Loucy (cell line): ENCODE measurements at regions not wholly inside any gene's neighbourhood (a gene's known extent, or its start where the extent isn't known, plus 50 kb on each side); places are given as distances from the start of the nearest gene placed in this dataset.

Source experiments
- H2AFZ ChIP-seq: fragments of 200-600 bp; sonication (generic); 2 replicates; pipeline ENCODE4 v1.6.0; 2016; ENCODE audit warnings: antibody characterized with exemption, mild to moderate bottlenecking, low read length, moderate library complexity
- H3F3A ChIP-seq: fragments of 200-600 bp; 2 replicates; pipeline ENCODE4 v1.6.0; 2016; ENCODE audit warnings: antibody characterized with exemption, low read depth, mild to moderate bottlenecking
- H3K27me3 ChIP-seq: fragments of 200-600 bp; sonication (generic); 2 replicates; pipeline ENCODE4 v1.6.1; 2014; ENCODE audit warnings: low read length, mild to moderate bottlenecking; ENCODE audit not compliant: insufficient read depth, poor library complexity, severe bottlenecking
- H3K36me3 ChIP-seq: fragments of 200-600 bp; sonication (generic); 2 replicates; pipeline ENCODE4 v1.6.1; 2016; ENCODE audit warnings: low read length; ENCODE audit not compliant: insufficient read depth
- H3K4me1 ChIP-seq: fragments of 200-600 bp; sonication (generic); 2 replicates; pipeline ENCODE4 v1.5.1; 2014; ENCODE audit warnings: low read length, mild to moderate bottlenecking; ENCODE audit not compliant: insufficient read depth, poor library complexity, severe bottlenecking
- H3K4me2 ChIP-seq: fragments of 200-600 bp; sonication (generic); 2 replicates; pipeline ENCODE4 v1.6.0; 2014; ENCODE audit warnings: antibody characterized with exemption, low read length, low read depth, mild to moderate bottlenecking; ENCODE audit not compliant: poor library complexity, severe bottlenecking
- H3K4me3 ChIP-seq: fragments of 200-600 bp; sonication (generic); 2 replicates; pipeline ENCODE4 v1.5.1; 2014; ENCODE audit warnings: low read length, mild to moderate bottlenecking, mixed read lengths; ENCODE audit not compliant: poor library complexity, severe bottlenecking
- H3K79me2 ChIP-seq: fragments of 200-600 bp; sonication (generic); 2 replicates; pipeline ENCODE4 v1.6.1; 2014; ENCODE audit warnings: low read length; ENCODE audit not compliant: insufficient read depth
- H3K9ac ChIP-seq: fragments of 200-600 bp; sonication (generic); 2 replicates; pipeline ENCODE4 v1.6.0; 2014; ENCODE audit warnings: mild to moderate bottlenecking, low read depth, low read length, moderate library complexity; ENCODE audit not compliant: poor library complexity, severe bottlenecking
- H3K9me2 ChIP-seq: fragments of 200-600 bp; sonication (generic); replicated peaks from 2 replicates; pipeline ENCODE4 v1.6.1; 2016; ENCODE audit warnings: low read depth, low read length, mixed read lengths
- H3K9me3 ChIP-seq: fragments of 200-600 bp; sonication (generic); 2 replicates; pipeline ENCODE4 v1.6.1; 2014; ENCODE audit warnings: mild to moderate bottlenecking, antibody characterized with exemption, low read length, low read depth; ENCODE audit not compliant: insufficient read depth
- H4K20me1 ChIP-seq: fragments of 200-600 bp; sonication (generic); 2 replicates; pipeline ENCODE4 v1.6.0; 2014; ENCODE audit warnings: antibody characterized with exemption, low read length, mild to moderate bottlenecking; ENCODE audit not compliant: insufficient read depth, poor library complexity, severe bottlenecking
- EZH2phosphoT487 ChIP-seq: fragments of 200-600 bp; IDR thresholded peaks from 2 replicates; pipeline ENCODE4 v1.6.1; 2018; ENCODE audit warnings: antibody characterized with exemption, mild to moderate bottlenecking, moderate library complexity, borderline replicate concordance
- TF ChIP-seq, protein P1 (sequence below): fragments of 200-600 bp; sonication (generic); conservative IDR thresholded peaks from 2 replicates; pipeline ENCODE4 v1.5.1; 2014; ENCODE audit warnings: mild to moderate bottlenecking, antibody characterized with exemption, low read length

- no peak overlapping the region for H3K9ac ChIP-seq
Measured at GRCh38 chr2:40639320-40639719, 187.4 kb upstream of the SLC8A1 start.

DNA sequence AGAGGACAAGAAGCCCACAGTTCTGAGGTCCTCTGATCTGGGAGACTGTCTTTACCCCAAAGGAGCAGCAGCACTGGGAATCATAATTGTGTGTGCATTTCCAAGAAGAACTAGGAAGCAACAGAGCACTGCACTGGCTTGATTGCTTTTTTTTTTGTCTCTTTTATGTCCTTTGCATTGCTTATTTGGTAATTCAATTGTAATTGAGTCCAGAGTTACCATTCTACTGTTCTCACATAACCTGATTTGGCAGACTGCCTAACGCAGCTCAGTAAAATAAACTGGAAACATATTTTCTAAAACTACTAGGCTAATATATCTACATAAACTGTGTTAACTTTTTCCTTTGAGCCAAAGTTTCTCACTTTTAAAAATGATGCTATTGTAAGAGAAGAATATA is 190.3 kb upstream of the SLC8A1 start:
- H3K4me2 ChIP-seq: no peak overlapping the region
- H3K79me2 ChIP-seq: no peaks in the 10 kb centered on the region
- TF ChIP-seq EZH2phosphoT487: no peak
- TF ChIP-seq, protein P1, sequence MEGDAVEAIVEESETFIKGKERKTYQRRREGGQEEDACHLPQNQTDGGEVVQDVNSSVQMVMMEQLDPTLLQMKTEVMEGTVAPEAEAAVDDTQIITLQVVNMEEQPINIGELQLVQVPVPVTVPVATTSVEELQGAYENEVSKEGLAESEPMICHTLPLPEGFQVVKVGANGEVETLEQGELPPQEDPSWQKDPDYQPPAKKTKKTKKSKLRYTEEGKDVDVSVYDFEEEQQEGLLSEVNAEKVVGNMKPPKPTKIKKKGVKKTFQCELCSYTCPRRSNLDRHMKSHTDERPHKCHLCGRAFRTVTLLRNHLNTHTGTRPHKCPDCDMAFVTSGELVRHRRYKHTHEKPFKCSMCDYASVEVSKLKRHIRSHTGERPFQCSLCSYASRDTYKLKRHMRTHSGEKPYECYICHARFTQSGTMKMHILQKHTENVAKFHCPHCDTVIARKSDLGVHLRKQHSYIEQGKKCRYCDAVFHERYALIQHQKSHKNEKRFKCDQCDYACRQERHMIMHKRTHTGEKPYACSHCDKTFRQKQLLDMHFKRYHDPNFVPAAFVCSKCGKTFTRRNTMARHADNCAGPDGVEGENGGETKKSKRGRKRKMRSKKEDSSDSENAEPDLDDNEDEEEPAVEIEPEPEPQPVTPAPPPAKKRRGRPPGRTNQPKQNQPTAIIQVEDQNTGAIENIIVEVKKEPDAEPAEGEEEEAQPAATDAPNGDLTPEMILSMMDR: no peak
- H3K4me3 ChIP-seq: no peak overlapping the region
- H4K20me1 ChIP-seq: no peaks in the 10 kb centered on the region
- H3K4me1 ChIP-seq: no peaks in the 10 kb centered on the region
- no peaks in the 10 kb centered on the region for H3K27me3 ChIP-seq
- H3K9ac ChIP-seq: no peak overlapping the region
- H3K36me3 ChIP-seq: no peaks in the 10 kb centered on the region
- no peaks in the 10 kb centered on the region for H3K9me3 ChIP-seq
- no peaks in the 10 kb centered on the region for H3F3A ChIP-seq
- H3K9me2 ChIP-seq: no peaks in the 10 kb centered on the region
- H2AFZ ChIP-seq: no peak overlapping the region

More at GRCh38 chr2:40639320-40639719, 187.4 kb upstream of the SLC8A1 start:
- Histone ChIP-seq H3K4me1 (no peaks in the 10 kb centered on the region), H3K79me2 (no peaks in the 10 kb centered on the region), H4K20me1 (no peaks in the 10 kb centered on the region), H3K36me3 (no peaks in the 10 kb centered on the region), H3K27me3 (no peaks in the 10 kb centered on the region), H2AFZ (no peak overlapping the region), H3F3A (no peaks in the 10 kb centered on the region), H3K9me3 (no peaks in the 10 kb centered on the region), H3K9me2 (no peaks in the 10 kb centered on the region), H3K4me3 (no peak overlapping the region), H3K4me2 (no peak overlapping the region)
- no peak for TF ChIP-seq EZH2phosphoT487
- TF ChIP-seq, protein P1: no peak

DNA sequence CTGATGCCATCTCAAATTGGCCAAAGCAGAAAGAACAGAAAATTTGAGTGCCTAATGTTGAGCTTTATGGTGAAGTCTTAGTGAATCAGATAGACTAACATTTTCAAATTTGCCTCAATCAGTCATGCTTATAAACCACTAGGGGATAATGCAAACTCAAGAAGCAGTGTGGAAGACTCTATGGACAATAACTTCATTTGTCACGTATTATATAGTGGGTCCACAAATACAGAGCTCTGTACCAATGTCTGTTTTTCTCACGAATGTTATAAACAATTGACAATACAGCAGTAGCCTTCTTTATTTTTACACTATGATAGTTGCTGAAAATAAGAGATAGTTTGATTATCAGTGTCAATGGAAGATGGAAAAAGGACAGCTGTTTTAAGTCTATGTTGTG is 190.8 kb upstream of the SLC8A1 start:
- TF ChIP-seq, protein P1: no peak
- TF ChIP-seq EZH2phosphoT487: no peak
- Histone ChIP-seq H3K9ac (no peak overlapping the region), H4K20me1 (no peaks in the 10 kb centered on the region), H3K9me3 (no peaks in the 10 kb centered on the region), H3K4me1 (no peaks in the 10 kb centered on the region), H3K36me3 (no peaks in the 10 kb centered on the region), H3K4me3 (no peak overlapping the region), H3K4me2 (no peak overlapping the region), H2AFZ (no peak overlapping the region), H3K79me2 (no peaks in the 10 kb centered on the region), H3K27me3 (no peaks in the 10 kb centered on the region), H3K9me2 (no peaks in the 10 kb centered on the region), H3F3A (no peaks in the 10 kb centered on the region)
